ENCODE measurements at regions not wholly inside any gene's neighbourhood (a gene's known extent, or its start where the extent isn't known, plus 50 kb on each side); places are given as distances from the start of the nearest gene placed in this dataset.

- no TSS peak for BruUV-seq (replicated peaks)
- Histone ChIP-seq H3K27ac (ENCODE audit: extremely low read depth, low read depth, low read length) (no peak overlapping the region), H2AFZ (ENCODE audit: low read depth, low read length) (no peak overlapping the region), H3K9me1 (ENCODE audit: control insufficient read depth, insufficient read depth, low read length) (no peaks in the 10 kb centered on the region), H3K79me2 (ENCODE audit: control insufficient read depth, insufficient read depth, low read length) (no peaks in the 10 kb centered on the region), H3K4me1 (replicated peaks in 1 of 2; ENCODE audit: control insufficient read depth in 2 of 2, insufficient read depth in 2 of 2, low read length in 2 of 2) (no peaks in the 10 kb centered on the region), H3K9ac (ENCODE audit: insufficient read depth in 1 of 2, low read depth in 2 of 2, low read length in 2 of 2) (no peak overlapping the region), H3K4me3 (no peak overlapping the region), H4K20me1 (replicated peaks; ENCODE audit: control insufficient read depth, insufficient read depth, low read length) (no peaks in the 10 kb centered on the region), H3K36me3 (ENCODE audit: control insufficient read depth, insufficient read depth, low read length) (no peaks in the 10 kb centered on the region), H3K27me3 (ENCODE audit: control insufficient read depth in 2 of 2, insufficient read depth in 2 of 2, low read length in 2 of 2) (no peaks in the 10 kb centered on the region), H3K9me3 (replicated peaks; ENCODE audit: control insufficient read depth, insufficient read depth, low read depth, low read length) (no peaks in the 10 kb centered on the region), H3K4me2 (ENCODE audit: insufficient read depth, low read length) (no peak overlapping the region)
- in situ Hi-C loops (cut with MboI) (no loop called here), intact Hi-C loops (cut with micrococcal nuclease) (no loop called here)
- ATAC-seq (no peak), FAIRE-seq (no peak), DNase-seq (ENCODE audit: extremely low read depth in 1 of 4, low spot score in 3 of 4) (no peak)
- ChIA-PET CTCF (ENCODE audit: low intra/inter-chr PET ratio) (no interaction called here), POLR2A (no interaction called here)
- TF ChIP-seq CBFA2T2 (conservative IDR thresholded peaks at IDR 0.05) (no peak), ZMIZ1 (IDR thresholded peaks at IDR 0.05; ENCODE audit: low read depth in 2 of 2, low read length in 2 of 2) (no peak), CBX5 (IDR thresholded peaks at IDR 0.05; ENCODE audit: borderline replicate concordance, low read depth) (no peak), ZNF764 (CRISPR knock-in tag; IDR thresholded peaks at IDR 0.05; ENCODE audit: low read depth) (no peak), CREB1 (IDR thresholded peaks at IDR 0.05) (no peak), CREB1 (CRISPR knock-in tag; IDR thresholded peaks at IDR 0.05) (no peak), DPF2 (IDR thresholded peaks at IDR 0.05) (no peak), POLR2B (IDR thresholded peaks at IDR 0.05; ENCODE audit: low read depth, partially characterized antibody) (no peak), ZNF780A (CRISPR knock-in tag; IDR thresholded peaks at IDR 0.05) (no peak), GABPB2 (CRISPR knock-in tag; conservative IDR thresholded peaks at IDR 0.05) (no peak), PTRF (tag; IDR thresholded peaks at IDR 0.05) (no peak), JUND (IDR thresholded peaks at IDR 0.05; ENCODE audit: borderline replicate concordance, low read depth, low read length) (no peak), JUND (tag; IDR thresholded peaks at IDR 0.05; ENCODE audit: borderline replicate concordance, low read depth, low read length) (no peak), HDAC2 (IDR thresholded peaks at IDR 0.05) (no peak)
- TF ChIP-seq, protein P1, sequence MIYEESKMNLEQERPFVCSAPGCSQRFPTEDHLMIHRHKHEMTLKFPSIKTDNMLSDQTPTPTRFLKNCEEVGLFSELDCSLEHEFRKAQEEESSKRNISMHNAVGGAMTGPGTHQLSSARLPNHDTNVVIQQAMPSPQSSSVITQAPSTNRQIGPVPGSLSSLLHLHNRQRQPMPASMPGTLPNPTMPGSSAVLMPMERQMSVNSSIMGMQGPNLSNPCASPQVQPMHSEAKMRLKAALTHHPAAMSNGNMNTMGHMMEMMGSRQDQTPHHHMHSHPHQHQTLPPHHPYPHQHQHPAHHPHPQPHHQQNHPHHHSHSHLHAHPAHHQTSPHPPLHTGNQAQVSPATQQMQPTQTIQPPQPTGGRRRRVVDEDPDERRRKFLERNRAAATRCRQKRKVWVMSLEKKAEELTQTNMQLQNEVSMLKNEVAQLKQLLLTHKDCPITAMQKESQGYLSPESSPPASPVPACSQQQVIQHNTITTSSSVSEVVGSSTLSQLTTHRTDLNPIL (CRISPR knock-in tag; IDR thresholded peaks at IDR 0.05) = no peak
- TF ChIP-seq, protein P2, sequence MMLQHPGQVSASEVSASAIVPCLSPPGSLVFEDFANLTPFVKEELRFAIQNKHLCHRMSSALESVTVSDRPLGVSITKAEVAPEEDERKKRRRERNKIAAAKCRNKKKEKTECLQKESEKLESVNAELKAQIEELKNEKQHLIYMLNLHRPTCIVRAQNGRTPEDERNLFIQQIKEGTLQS (IDR thresholded peaks at IDR 0.05) = no peak
- TF ChIP-seq, protein P2 (CRISPR knock-in tag; conservative IDR thresholded peaks at IDR 0.05) = no peak
These were observed 666.3 kb downstream of the TSN start for GRCh38 chr2:122421775-122422174.
